A549 (cell line): ENCODE measurements at regions not wholly inside any gene's neighbourhood (a gene's known extent, or its start where the extent isn't known, plus 50 kb on each side); places are given as distances from the start of the nearest gene placed in this dataset.

Experiments
- ATAC-seq, 2 experiments: fragments of 200-7000 bp in 1 of 2; fragments of >200 bp in 1 of 2; cut with Nextera tagmentation in 1 of 2; cut with Tn5 transposase in 1 of 2; 3 replicates each; pipeline versions ENCODE4 v1.8.0 to v1.9.1; 2018 to 2020; ENCODE audit warnings: mild to moderate bottlenecking in 1 of 2, moderate library complexity in 1 of 2
- CTCF ChIA-PET: fragments of 300-600 bp; sonication (Branson Sonifier 250); formaldehyde crosslinking; extraction: SDS; loops from one replicate; lab custom pipeline; 2021; ENCODE audit warnings: antibody characterized with exemption, inconsistent platforms; lab: Yijun Ruan, JAX
- POLR2A ChIA-PET: fragments of 350-600 bp; formaldehyde crosslinking; extraction: SDS; loops from one replicate; lab custom pipeline; 2021; ENCODE audit warnings: antibody characterized with exemption, inconsistent platforms; lab: Yijun Ruan, JAX
- DNase-seq, 2 experiments: peaks; one replicate each; pipeline versions ENCODE4 v3.0.0 to v3.0.0-alpha.2; 2011 to 2016; ENCODE audit warnings: low read depth in 1 of 2, low spot score in 1 of 2
- FAIRE-seq: peaks from 2 replicates; lab custom pipeline; 2011; peaks lifted over from hg19 to GRCh38; lab: Jason Lieb, UNC
- H3K27ac ChIP-seq, 2 experiments: fragments of >200 bp; sonication (Bioruptor Twin); formaldehyde crosslinking; 3 replicates each; pipeline ENCODE4 v1.5.1; 2016 to 2017
- H3K4me1 ChIP-seq: fragments of >200 bp; sonication (Bioruptor Twin); formaldehyde crosslinking; 3 replicates; pipeline ENCODE4 v1.6.1; 2016
- H3K4me2 ChIP-seq: fragments of >200 bp; sonication (Bioruptor Twin); formaldehyde crosslinking; 3 replicates; pipeline ENCODE4 v1.6.1; 2016
- H3K4me3 ChIP-seq: fragments of >200 bp; sonication (Bioruptor Twin); formaldehyde crosslinking; 3 replicates; pipeline ENCODE4 v1.5.1; 2016
- H3K9me3 ChIP-seq: fragments of >200 bp; sonication (Bioruptor Twin); formaldehyde crosslinking; 3 replicates; pipeline ENCODE4 v1.6.1; 2016
- CBX2 ChIP-seq: fragments of 200-600 bp; sonication (generic); IDR thresholded peaks from 2 replicates; pipeline ENCODE4 v1.6.1; 2016; ENCODE audit warnings: low read depth, mild to moderate bottlenecking, borderline replicate concordance
- CEBPB ChIP-seq, 2 experiments: fragments of >200 bp in 1 of 2; sonication (Bioruptor Twin) in 1 of 2; formaldehyde crosslinking in 1 of 2; IDR thresholded peaks; 2 replicates each; pipeline ENCODE4 v1.6.1; 2012 to 2016
- E2F6 ChIP-seq: IDR thresholded peaks from 2 replicates; pipeline ENCODE4 v1.6.1; 2012; ENCODE audit warnings: low read depth, borderline replicate concordance
- ESRRA ChIP-seq: fragments of 150-350 bp; IDR thresholded peaks from 2 replicates; pipeline ENCODE4 v1.6.1; 2014; ENCODE audit warnings: mild to moderate bottlenecking, low read length, borderline replicate concordance
- FOSL2 ChIP-seq, 2 experiments: fragments of 450-650 bp in 1 of 2; fragments of >200 bp in 1 of 2; sonication (Bioruptor Twin) in 1 of 2; formaldehyde crosslinking; IDR thresholded peaks; 2 replicates each; pipeline versions ENCODE4 v1.5.0 to v1.6.1; 2016 to 2020; ENCODE audit warnings: mild to moderate bottlenecking in 1 of 2, moderate library complexity in 1 of 2
- HOXB13 ChIP-seq: fragments of 250-450 bp; sonication (Bioruptor Pico); IDR thresholded peaks from 2 replicates; pipeline ENCODE4 v1.5.0; 2020; ENCODE audit warnings: low read depth, mild to moderate bottlenecking, moderate library complexity
- JUN ChIP-seq, 2 experiments: fragments of >200 bp; sonication (Bioruptor Twin); formaldehyde crosslinking; IDR thresholded peaks; 2 replicates in 1 of 2; 3 replicates in 1 of 2; pipeline ENCODE4 v1.6.1; 2016 to 2017
- MAFK ChIP-seq: fragments of 450-650 bp; IDR thresholded peaks from 2 replicates; pipeline ENCODE4 v1.6.1; 2014; ENCODE audit not compliant: partially characterized antibody
- MYC ChIP-seq: IDR thresholded peaks from 2 replicates; pipeline ENCODE4 v1.6.1; 2012; ENCODE audit warnings: mild to moderate bottlenecking, inconsistent platforms, low read length, improper control_type of control experiment, borderline replicate concordance
- NR3C1 ChIP-seq: fragments of >200 bp; sonication (Bioruptor Twin); formaldehyde crosslinking; IDR thresholded peaks from 3 replicates; pipeline ENCODE4 v1.6.1; 2017
- PBX3 ChIP-seq: IDR thresholded peaks from 2 replicates; pipeline ENCODE4 v1.6.1; 2012
- PHF8 ChIP-seq: fragments of 200-600 bp; sonication (generic); IDR thresholded peaks from 2 replicates; pipeline ENCODE4 v1.6.1; 2016; ENCODE audit warnings: low read depth, mild to moderate bottlenecking, antibody characterized with exemption, moderate library complexity, borderline replicate concordance
- POLR2A ChIP-seq: IDR thresholded peaks from 2 replicates; pipeline ENCODE4 v1.6.1; 2012; ENCODE audit warnings: mild to moderate bottlenecking, low read length
- RARB ChIP-seq: fragments of 250-450 bp; sonication (Bioruptor Pico); IDR thresholded peaks from 2 replicates; pipeline ENCODE4 v1.8.0; 2021; ENCODE audit warnings: mild to moderate bottlenecking, moderate library complexity
- RCOR1 ChIP-seq: fragments of 150-350 bp; IDR thresholded peaks from 2 replicates; pipeline ENCODE4 v1.6.1; 2014; ENCODE audit warnings: antibody characterized with exemption, low read length, low read depth
- REST ChIP-seq: fragments of 200-600 bp; sonication (generic); IDR thresholded peaks from 2 replicates; pipeline ENCODE4 v1.6.1; 2016; ENCODE audit warnings: antibody characterized with exemption, mild to moderate bottlenecking, moderate library complexity
- RNF2 ChIP-seq: fragments of 200-600 bp; sonication (generic); IDR thresholded peaks from 2 replicates; pipeline ENCODE4 v1.6.1; 2016; ENCODE audit warnings: low read depth, mild to moderate bottlenecking, antibody characterized with exemption, moderate library complexity, borderline replicate concordance
- SMC3 ChIP-seq: fragments of >200 bp; sonication (Bioruptor Twin); formaldehyde crosslinking; IDR thresholded peaks from 3 replicates; pipeline ENCODE4 v1.6.1; 2018; ENCODE audit warnings: inconsistent platforms
- SREBF2 ChIP-seq: fragments of 450-650 bp; IDR thresholded peaks from 2 replicates; pipeline ENCODE4 v1.6.1; 2014; ENCODE audit warnings: mild to moderate bottlenecking, moderate library complexity
- TP53 ChIP-seq: fragments of 250-450 bp; sonication (Bioruptor Pico); IDR thresholded peaks from 2 replicates; pipeline ENCODE4 v1.5.0; 2021; ENCODE audit warnings: mild to moderate bottlenecking, moderate library complexity
- WGBS: methylation state at CpG from one replicate; pipeline ENCODE4 v1.1.6; 2017; ENCODE audit errors: missing lambda C conversion rate; 5-methylcytosine and 5-hydroxymethylcytosine counted together

GRCh38 chr2:220228310-220229006 is 601.0 kb downstream of the SLC4A3 start (continued):
- no peak for TF ChIP-seq REST
- no peak for TF ChIP-seq RNF2
- TF ChIP-seq NR3C1, result no peak
- TF ChIP-seq RARB (CRISPR knock-in tag), result peak; percentile 92
- no peak for TF ChIP-seq SREBF2
- TF ChIP-seq ESRRA, result no peak

- Histone ChIP-seq H3K9me3 (no peaks in the 10 kb centered on the region), H3K4me2 (no peak overlapping the region), H3K4me1 (no peaks in the 10 kb centered on the region), H3K4me3 (no peak overlapping the region), H3K27ac (no peak overlapping the region)
- ATAC-seq (no peak), DNase-seq (no peak), FAIRE-seq (no peak)
- WGBS, result 95% methylated on average over 1 of the region's 1 CpG
- CTCF ChIA-PET, result no interaction called here
- TF ChIP-seq HOXB13 (no peak), TP53 (no peak), CBX2 (no peak), MYC (no peak), SREBF2 (no peak), CEBPB (IDR thresholded peaks at IDR 0.05) (no peak), RCOR1 (no peak), JUN (IDR thresholded peaks at IDR 0.05) (no peak), FOSL2 (IDR thresholded peaks at IDR 0.05) (no peak), FOSL2 (CRISPR knock-in tag; IDR thresholded peaks at IDR 0.05) (no peak), SMC3 (no peak), PBX3 (no peak), POLR2A (no peak), E2F6 (no peak)
- TF ChIP-seq, all 56 proteins: peak for 0
- POLR2A ChIA-PET, result no interaction called here
These were observed 613.2 kb downstream of the SLC4A3 start for GRCh38 chr2:220240641-220241040.

- TF ChIP-seq PHF8 (no peak), MAFK (no peak)
- no peak for FAIRE-seq
- POLR2A ChIA-PET, result no interaction called here
- Histone ChIP-seq H3K27ac (no peak overlapping the region), H3K4me1 (no peaks in the 10 kb centered on the region), H3K9me3 (no peaks in the 10 kb centered on the region), H3K4me2 (no peak overlapping the region), H3K4me3 (no peak overlapping the region)
- CTCF ChIA-PET, result no interaction called here
- WGBS, result 49% methylated on average over 2 of the region's 2 CpGs
- no peak for ATAC-seq
- DNase-seq, result no peak
These were observed 614.0 kb downstream of the SLC4A3 start for GRCh38 chr2:220241423-220241822.
